Vagina (tissue), 2 donors: ENCODE measurements at regions not wholly inside any gene's neighbourhood (a gene's known extent, or its start where the extent isn't known, plus 50 kb on each side); places are given as distances from the start of the nearest gene placed in this dataset.

ENCODE experiments used
- DNase-seq, 2 donors: peaks; one replicate each; pipeline ENCODE4 v3.0.0-alpha.2; 2017; ENCODE audit errors: extremely low spot score in 2 of 2
- H3K27ac ChIP-seq: fragments of 200-600 bp; sonication (generic); one replicate; pipeline ENCODE4 v1.5.1; 2019
- H3K27me3 ChIP-seq: fragments of 200-600 bp; sonication (generic); one replicate; pipeline ENCODE4 v1.5.1; 2019
- H3K36me3 ChIP-seq, 2 donors: fragments of 200-600 bp; sonication (generic); one replicate each; pipeline ENCODE4 v1.5.1; 2017 to 2019
- H3K4me1 ChIP-seq: fragments of 200-600 bp; sonication (generic); one replicate; pipeline ENCODE4 v1.5.1; 2019
- H3K4me3 ChIP-seq, 2 donors: fragments of 200-600 bp; sonication (generic); 1 replicate in 1 of 2; 2 replicates in 1 of 2; pipeline ENCODE4 v1.5.1; 2016 to 2019
- H3K9me3 ChIP-seq: fragments of 200-600 bp; sonication (generic); one replicate; pipeline ENCODE4 v1.5.1; 2019
- CTCF ChIP-seq, 3 experiments: fragments of 450-650 bp in 2 of 3; fragments of 200-600 bp in 1 of 3; sonication (generic) in 1 of 3; IDR thresholded peaks; one replicate each; pipeline ENCODE4 v1.5.1; 2017 to 2019; ENCODE audit warnings: antibody characterized with exemption in 3 of 3, mild to moderate bottlenecking in 2 of 3, moderate library complexity in 2 of 3
- POLR2A ChIP-seq, 2 donors: fragments of 450-650 bp; IDR thresholded peaks; one replicate each; pipeline ENCODE4 v1.6.1; 2017; ENCODE audit warnings: antibody characterized with exemption in 2 of 2, mild to moderate bottlenecking in 2 of 2, moderate library complexity in 2 of 2
- POLR2AphosphoS5 ChIP-seq, 2 donors: sonication (generic); formaldehyde crosslinking; IDR thresholded peaks; one replicate each; pipeline ENCODE4 v1.9.0; 2017; ENCODE audit warnings: antibody characterized with exemption in 2 of 2, mild to moderate bottlenecking in 2 of 2, low read depth in 1 of 2; ENCODE audit not compliant: insufficient read depth in 1 of 2
- intact Hi-C: fragments of 100-400 bp; cut with DNase I; formaldehyde crosslinking; loops from one replicate; pipeline ENCODE4 v1.15.1; 2023

GRCh38 chr14:71236487-71236886, 329.2 kb downstream of the PCNX1 start:
- Histone ChIP-seq H3K4me1 (no peaks in the 10 kb centered on the region), H3K27ac (no peak overlapping the region), H3K27me3 (no peaks in the 10 kb centered on the region), H3K4me3 (no peak overlapping the region), H3K36me3 (no peaks in the 10 kb centered on the region), H3K9me3 (no peaks in the 10 kb centered on the region)
- TF ChIP-seq POLR2A (IDR thresholded peaks at IDR 0.05) (no peak), CTCF (IDR thresholded peaks at IDR 0.05) (no peak), POLR2AphosphoS5 (IDR thresholded peaks at IDR 0.05; ENCODE audit: insufficient read depth in 1 of 2, low read depth in 1 of 2) (no peak)
- intact Hi-C loops: no loop called here
- no peak for DNase-seq

GRCh38 chr14:71237556-71237955, 330.3 kb downstream of the PCNX1 start:
- no peaks in the 10 kb centered on the region for H3K9me3 ChIP-seq
- no peak for TF ChIP-seq CTCF (IDR thresholded peaks at IDR 0.05)
- TF ChIP-seq POLR2A (IDR thresholded peaks at IDR 0.05): no peak
- TF ChIP-seq POLR2AphosphoS5 (IDR thresholded peaks at IDR 0.05; ENCODE audit: insufficient read depth in 1 of 2, low read depth in 1 of 2): no peak
- no peaks in the 10 kb centered on the region for H3K27me3 ChIP-seq
- H3K4me3 ChIP-seq: no peak overlapping the region
- no peaks in the 10 kb centered on the region for H3K4me1 ChIP-seq
- no peak overlapping the region for H3K27ac ChIP-seq
- intact Hi-C loops: no loop called here
- no peak for DNase-seq
- H3K36me3 ChIP-seq: no peaks in the 10 kb centered on the region

GRCh38 chr14:71238835-71239234, 331.6 kb downstream of the PCNX1 start:
- no peak for DNase-seq
- Histone ChIP-seq H3K9me3 (no peaks in the 10 kb centered on the region), H3K27me3 (no peaks in the 10 kb centered on the region), H3K4me3 (no peak overlapping the region), H3K36me3 (no peaks in the 10 kb centered on the region), H3K27ac (no peak overlapping the region), H3K4me1 (no peaks in the 10 kb centered on the region)
- intact Hi-C loops: no loop called here
- TF ChIP-seq CTCF (IDR thresholded peaks at IDR 0.05) (no peak), POLR2A (IDR thresholded peaks at IDR 0.05) (no peak), POLR2AphosphoS5 (IDR thresholded peaks at IDR 0.05; ENCODE audit: insufficient read depth in 1 of 2, low read depth in 1 of 2) (no peak)

- Histone ChIP-seq H3K4me3 (no peak overlapping the region), H3K9me3 (no peaks in the 10 kb centered on the region), H3K27ac (no peak overlapping the region), H3K27me3 (no peaks in the 10 kb centered on the region), H3K36me3 (no peaks in the 10 kb centered on the region), H3K4me1 (no peaks in the 10 kb centered on the region)
- intact Hi-C loops: no loop called here
- no peak for TF ChIP-seq POLR2AphosphoS5 (IDR thresholded peaks at IDR 0.05; ENCODE audit: insufficient read depth in 1 of 2, low read depth in 1 of 2)
- TF ChIP-seq CTCF (IDR thresholded peaks at IDR 0.05): no peak
- TF ChIP-seq POLR2A (IDR thresholded peaks at IDR 0.05): no peak
- DNase-seq: no peak
Measured at GRCh38 chr14:71240171-71240570, 332.9 kb downstream of the PCNX1 start.

GRCh38 chr14:71240866-71241520, 333.7 kb downstream of the PCNX1 start:
- Histone ChIP-seq H3K36me3 (no peaks in the 10 kb centered on the region), H3K27me3 (no peaks in the 10 kb centered on the region), H3K4me1 (no peaks in the 10 kb centered on the region), H3K9me3 (no peaks in the 10 kb centered on the region), H3K4me3 (no peak overlapping the region), H3K27ac (no peak overlapping the region)
- intact Hi-C loops: no loop called here
- TF ChIP-seq CTCF (IDR thresholded peaks at IDR 0.05) (no peak), POLR2A (IDR thresholded peaks at IDR 0.05) (no peak), POLR2AphosphoS5 (IDR thresholded peaks at IDR 0.05; ENCODE audit: insufficient read depth in 1 of 2, low read depth in 1 of 2) (no peak)
- DNase-seq: no peak
